Dedifferentiated amniotic fluid mesenchymal stem cell (primary cell): ENCODE measurements at regions not wholly inside any gene's neighbourhood (a gene's known extent, or its start where the extent isn't known, plus 50 kb on each side); places are given as distances from the start of the nearest gene placed in this dataset.
A peak's percentile ranks its signal among the peaks of the same experiment; 100 is the strongest.

Source experiments
- DNase-seq: peaks from one replicate; pipeline ENCODE4 v3.0.0-alpha.2; 2016; ENCODE audit errors: extremely low spot score

DNA sequence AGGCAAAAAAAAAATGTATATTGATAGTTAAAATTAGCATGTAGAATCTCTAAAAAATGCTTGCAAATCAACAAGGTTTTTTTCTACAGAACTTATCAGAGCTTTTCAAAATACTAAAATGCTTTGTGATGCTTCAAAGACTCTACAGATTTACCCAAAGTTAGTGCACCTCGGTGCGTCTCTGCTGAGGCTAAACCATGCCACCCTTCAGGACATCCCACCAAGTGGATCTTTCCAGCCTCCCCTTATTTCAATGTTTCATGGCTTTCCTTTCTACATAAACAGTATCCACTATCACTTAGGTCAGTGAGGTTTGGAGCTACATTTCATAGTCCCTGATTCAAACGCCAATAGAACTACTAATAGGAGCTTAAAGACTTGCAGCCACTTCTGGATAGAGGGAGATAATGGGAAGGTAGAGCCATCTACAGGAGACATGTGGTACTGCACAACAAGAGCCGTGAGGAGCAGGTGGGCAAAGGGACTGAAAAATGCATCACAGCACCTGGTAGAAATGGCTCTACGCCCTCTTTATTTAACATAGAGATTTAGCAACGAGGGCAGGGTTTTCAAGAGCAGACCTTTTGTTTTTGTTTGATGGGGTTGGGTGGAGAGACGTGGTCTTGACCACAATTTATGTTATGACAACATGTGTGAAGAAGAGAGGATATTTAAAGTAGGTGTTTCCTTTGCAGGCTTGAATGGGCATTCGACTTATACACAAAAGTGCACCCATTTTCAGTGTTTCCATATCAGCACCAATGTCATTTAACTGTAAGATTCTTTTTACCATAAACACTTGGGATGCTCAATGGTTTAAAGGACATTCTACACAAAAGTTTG lies 56.1 kb upstream of the SLC35G4 start:
- DNase-seq, result peak; percentile 39

DNA sequence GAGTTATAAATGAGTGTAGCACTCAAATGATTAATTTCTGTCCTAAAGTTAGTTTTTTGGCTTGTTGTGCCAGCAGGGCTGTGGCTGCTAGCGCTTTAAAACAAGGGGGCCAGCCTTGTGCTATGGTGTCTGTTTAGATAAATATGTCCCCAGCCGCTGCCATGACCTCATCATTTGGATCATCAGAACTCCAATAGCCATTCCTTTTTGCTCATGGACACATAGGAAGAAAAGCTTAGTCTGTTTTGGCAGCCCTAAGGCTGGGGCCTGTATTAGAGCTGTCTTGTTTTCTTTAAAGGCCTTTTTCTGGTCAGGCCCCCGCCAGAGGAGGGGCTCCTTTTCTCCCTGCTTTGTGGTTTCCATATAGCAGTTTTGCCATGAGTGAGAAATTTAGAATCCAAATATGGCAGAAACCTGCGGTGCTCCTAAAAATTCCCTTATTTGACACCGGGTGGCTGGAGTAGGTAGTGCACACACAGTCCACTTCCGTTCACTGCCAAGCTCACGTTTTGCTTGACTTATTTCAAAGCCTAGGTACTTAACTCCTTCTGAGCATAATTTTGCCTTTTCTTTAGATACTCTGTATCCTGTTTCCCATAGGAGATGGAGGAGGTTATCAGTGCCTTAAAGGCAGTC lies 60.4 kb upstream of the SLC35G4 start:
- no peak for DNase-seq

DNA sequence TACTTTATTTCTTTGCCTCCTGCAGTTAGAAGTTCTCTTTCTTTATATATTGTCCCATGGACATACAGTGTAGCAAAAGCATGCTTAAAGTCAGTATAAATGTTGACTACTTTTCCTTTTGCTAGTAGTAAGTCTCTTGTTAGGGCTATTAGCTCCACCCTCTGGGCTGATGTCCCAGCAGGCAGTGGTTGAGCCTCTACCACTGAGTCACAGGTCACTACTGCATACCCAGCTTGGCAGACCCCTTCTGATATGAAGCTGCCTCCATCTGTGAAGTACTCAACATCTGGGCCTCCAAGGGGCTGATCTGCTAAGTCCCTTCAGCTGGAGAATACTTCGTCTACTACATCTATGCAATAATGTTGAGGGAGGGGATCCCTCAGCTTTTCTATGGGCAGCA lies 61.0 kb upstream of the SLC35G4 start:
- no peak for DNase-seq

DNA sequence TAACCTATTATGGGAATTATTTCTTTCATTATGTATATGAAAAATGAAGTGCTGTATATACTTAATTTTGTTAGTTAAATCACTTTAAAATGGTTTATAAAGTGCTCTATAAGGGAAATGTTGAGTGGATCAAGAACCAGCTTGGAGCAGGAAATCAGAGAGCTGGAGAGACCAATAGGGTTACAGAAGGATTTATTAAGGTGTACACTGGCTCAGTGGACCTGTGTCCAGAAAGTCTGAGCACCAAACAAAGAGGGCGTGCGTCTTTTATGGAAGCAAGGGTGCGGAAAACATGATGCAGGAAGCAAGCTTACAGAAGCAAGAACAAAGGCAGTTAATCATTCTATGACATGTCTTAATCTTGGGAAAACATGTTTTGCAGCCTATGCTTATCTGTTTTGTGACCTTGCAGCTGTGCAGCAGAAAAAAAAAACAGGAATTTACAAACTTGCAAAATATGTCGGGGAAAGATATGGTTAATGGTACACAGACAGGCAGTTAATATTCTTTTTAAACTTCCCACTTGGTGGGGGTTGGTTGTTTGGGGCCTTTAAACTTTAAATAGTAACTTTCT lies 65.2 kb upstream of the SLC35G4 start:
- DNase-seq, result no peak

DNA sequence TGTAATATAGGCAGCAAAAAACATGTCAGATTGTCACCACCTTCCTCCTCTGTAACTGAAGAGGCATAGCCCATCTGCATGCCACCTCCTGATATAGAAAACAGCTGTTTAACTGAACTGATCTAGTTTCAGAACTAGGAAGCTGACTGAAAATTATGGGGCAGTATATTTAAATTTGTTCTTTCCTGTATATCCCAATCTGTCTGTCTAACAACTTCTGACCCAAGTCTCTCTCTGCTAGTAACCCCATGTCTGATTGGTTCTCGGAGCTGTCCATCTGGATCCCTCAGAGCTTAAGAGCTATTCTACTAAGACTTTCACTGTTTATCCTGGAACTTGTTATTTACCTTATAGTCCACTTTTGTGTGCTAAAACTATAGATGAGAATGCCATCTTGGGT lies 68.2 kb upstream of the SLC35G4 start:
- DNase-seq, result no peak

DNA sequence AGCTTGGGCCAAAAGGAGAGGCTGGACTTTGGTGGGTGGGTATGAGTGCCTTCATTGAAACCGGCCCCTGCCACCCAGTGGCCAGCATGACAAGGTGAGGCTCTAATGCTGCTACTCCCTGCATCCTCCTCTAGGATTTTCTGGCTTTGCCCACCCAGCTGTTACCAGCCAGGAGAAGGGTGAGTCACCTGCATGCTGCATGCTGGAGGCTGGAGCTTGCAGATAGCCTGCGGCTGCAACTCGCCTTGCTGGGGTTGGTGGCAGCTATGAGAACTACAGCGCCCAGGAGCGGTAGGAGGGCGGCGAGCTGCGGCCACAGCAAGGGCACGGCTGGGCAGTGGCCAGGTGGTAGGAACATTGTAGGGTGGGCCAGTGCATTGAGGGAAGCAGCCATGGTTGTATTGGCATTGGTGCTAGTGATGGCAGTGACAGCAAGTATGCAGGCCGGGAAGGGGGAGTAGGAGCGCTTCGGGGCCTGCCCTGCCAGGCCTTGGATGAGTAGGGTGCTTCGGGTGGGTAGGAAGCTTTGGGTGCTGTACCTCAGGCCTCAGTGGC lies 75.4 kb upstream of the SLC35G4 start:
- DNase-seq, result no peak

DNA sequence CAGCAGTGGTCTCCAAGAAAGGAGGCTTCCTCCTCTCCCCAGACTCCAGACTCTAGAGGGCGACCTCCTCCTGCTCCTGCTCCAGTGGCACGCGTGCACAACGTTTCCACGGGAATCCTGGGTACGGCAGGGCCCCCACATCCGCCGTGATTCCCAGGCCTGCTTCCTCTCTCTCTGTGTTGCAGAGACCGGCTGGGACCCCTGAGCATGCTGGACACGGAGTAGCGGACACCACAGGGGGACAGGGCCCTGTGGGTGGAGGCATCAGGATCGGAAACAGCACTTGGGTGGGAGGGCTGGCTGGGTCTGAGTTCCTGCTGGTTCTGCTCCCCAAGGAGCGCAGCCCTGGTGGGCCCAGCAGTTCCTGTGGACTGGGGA lies 75.9 kb upstream of the SLC35G4 start:
- DNase-seq, result no peak

DNA sequence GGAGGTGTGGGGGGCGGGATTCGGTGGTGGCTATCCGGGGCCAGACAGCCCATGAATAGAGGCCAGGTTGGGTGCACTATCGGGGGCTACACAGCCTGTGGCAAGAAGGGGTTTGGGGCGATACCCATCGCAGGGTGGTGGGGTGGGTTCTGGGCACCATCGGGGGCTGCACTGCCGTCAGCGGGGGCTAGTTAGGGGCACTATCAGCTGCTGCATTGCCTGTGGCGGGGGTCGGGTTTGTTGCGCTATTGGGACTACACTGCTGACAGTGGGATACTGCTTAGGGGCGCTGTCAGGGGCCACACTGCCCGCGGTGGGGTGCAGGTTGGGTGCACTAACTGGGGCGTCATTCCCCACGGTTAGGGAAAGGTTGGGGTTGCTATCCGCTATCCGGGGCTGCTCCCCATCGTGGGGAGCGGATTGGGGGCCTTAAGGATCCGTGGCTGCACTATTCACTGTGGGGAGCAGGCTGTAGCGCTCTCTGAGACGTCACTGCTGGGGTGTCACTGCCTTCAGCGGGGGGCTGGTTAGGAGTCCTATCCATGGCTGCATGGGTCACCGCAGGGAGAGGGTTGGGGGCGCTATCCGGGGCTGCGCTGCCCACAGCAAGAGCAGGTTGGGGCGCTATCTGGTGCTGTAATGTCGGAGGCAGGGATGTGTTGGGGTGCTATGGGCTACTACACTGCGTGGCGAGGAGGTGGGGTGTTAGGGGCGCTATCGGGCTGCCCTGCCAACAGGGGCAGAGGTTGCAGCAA lies 76.5 kb upstream of the SLC35G4 start:
- DNase-seq, result no peak

DNA sequence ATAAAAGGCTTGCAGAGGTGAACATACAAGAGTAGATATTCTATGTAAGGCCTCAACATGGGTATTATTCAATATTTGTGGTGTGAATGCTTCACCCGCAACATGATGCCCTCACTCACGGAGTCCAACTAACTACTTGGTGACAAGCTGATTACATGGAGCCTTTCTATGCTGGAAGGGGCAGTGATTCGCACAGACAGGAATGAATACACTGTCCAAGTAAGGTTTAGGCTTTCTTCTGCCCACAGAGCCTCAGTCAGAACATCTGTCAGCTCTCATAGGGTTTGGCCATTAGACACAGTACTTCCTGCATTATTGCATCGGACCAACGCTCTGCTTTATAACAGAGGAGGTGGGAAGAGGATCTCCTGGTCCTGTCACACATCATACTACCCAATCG lies 80.3 kb upstream of the SLC35G4 start:
- DNase-seq, result peak; percentile 65

DNA sequence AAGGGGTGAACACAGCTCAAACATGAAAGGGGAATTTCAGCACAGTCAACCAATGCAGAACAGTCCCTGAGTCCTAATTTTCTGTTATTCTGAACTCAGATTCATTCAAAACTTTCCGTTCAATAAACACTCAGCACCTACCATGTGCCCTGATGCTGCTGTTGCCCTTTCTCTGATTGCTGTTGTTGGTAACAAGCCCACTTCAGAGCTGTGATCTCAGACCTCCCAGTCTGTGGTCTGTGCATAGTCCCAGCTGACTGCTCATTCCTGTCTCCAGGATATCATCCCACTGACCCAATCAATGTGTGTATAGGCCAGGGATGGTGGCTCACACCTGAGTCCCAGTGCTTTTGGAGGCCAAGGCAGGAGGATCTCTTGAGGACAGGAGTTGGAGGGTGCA lies 82.7 kb upstream of the SLC35G4 start:
- no peak for DNase-seq

DNA sequence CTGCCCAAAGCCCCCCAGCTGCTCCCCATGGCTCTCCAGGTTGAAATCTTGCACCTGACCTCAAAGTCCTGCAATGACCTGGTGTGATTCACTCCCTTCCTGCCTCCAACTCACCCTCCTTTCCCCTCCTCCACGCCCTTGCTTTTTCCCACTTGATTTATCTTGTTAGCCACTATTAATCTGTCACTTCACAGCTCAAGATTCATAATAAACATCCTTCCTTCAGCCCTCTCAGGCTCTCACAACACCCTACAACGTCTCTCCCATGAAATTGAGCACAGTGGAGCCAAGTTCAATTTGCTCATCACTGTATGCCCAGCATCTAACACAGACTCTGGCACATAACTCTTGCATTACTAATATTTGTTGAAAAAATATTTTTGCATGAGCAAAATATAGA lies 85.6 kb upstream of the SLC35G4 start:
- DNase-seq, result no peak

DNA sequence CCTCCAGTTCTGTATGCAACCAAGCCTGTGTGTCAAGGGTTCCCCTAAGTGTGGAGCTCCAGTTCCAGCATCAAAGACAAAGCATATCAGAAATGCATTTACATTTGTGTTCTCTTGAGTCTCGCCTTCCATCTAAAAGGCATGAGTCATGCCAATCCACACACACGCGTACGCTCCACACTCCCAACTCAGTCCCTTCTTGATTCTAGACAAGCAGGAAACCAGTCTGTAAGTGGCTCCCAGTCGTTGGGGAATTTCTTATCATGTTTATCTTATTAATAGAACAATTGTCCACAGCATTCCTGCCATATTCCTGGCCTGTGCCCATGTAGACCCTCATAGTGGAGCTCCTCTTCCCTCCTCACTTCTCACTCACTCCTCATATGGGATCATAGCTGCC lies 86.4 kb upstream of the SLC35G4 start:
- no peak for DNase-seq

DNA sequence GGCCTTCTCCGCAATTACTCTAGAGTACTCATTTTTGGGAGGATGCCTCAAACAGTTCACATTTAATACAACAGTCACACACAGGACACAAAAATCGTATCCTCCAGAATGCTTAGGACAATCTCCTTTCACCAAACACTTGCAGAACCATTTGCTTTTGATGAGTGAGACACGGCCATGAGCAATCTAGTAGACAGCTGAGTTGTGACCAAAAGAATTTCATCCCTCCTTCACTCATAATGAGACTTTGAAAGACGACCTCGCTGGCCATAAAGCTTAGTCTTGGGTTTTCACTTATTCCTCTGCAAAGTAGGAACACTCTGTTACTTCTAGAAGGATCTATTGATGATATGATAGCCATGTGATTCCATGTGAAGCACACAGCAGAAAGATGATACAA lies 87.5 kb upstream of the SLC35G4 start:
- DNase-seq, result no peak

DNA sequence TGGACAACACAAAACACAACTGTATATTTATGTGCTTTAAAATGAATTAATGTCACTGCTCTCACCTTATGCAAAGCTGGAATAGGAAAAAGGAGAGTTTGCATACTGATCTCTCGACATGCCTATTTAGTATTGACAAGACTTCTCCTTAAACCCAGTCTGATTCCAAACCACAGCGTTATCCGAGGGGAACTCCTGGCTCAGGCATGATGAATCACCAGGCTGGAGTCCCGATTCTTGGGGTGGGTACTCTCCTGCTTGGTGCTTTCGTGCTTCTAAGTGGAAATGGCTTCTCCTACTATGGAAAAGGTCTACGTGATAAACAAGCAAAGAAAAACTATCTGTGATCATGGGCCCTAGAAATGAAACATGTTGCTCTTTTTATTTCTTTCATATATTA lies 88.9 kb upstream of the SLC35G4 start:
- DNase-seq, result no peak

DNA sequence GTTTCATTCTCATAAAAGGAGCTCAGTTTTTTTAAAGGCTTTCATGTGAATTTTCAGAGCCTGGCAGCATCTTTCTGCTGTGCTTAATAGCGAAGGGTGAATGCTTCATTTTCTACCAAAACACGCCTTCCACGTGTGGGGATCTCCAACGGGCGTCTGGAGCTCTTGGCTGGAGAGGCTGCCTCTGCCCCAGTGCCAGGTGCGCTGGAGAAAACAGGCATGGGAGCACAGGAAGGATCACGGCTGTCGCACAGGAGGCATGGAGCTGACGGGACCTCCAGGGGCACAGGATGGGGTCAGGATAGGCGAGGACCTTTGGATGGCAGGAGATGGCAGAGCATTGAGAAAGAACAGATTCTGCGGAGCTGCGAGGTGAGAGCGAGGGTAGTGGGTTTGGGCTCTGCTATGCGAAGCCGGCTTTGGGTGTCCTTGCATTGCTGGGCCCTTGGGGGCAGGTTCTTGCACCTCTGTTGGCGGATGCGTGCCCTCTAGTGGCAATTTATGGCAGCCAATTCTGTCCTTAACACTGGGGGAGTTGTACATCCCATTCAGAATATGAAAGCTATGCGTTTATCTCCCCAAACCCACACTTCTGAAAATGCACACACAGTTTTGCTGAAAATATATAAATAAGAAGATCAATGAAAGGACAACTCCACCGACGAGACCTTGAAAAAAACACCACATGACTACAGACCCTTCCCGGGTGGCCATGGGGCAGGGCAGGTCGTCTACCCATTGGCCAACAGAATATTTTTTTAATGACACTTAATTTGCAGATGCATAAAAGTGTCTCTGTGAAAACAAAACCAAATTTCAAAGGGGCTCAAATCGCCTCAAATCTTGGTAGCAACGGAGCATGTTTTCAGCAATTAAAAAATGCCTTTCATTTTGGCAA lies 90.4 kb upstream of the SLC35G4 start:
- no peak for DNase-seq

DNA sequence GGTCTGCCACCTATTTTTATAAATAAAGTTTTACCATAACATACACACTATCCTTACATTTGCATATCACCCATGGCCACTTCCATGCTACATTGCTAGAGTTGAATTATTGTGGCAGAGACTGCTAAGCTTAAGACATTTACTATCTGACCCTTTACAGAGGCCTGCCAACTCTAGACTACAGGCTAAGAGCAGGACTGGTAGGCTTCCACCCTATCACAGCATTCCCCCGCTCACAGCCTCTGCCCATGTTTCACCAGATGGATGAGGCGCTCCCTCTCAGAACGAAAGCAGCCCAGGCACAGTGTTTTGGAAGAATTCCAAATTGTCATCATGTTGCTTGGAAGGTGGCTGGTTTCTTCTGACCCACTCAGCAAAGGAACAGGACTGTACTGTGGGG lies 91.7 kb upstream of the SLC35G4 start:
- DNase-seq, result no peak

DNA sequence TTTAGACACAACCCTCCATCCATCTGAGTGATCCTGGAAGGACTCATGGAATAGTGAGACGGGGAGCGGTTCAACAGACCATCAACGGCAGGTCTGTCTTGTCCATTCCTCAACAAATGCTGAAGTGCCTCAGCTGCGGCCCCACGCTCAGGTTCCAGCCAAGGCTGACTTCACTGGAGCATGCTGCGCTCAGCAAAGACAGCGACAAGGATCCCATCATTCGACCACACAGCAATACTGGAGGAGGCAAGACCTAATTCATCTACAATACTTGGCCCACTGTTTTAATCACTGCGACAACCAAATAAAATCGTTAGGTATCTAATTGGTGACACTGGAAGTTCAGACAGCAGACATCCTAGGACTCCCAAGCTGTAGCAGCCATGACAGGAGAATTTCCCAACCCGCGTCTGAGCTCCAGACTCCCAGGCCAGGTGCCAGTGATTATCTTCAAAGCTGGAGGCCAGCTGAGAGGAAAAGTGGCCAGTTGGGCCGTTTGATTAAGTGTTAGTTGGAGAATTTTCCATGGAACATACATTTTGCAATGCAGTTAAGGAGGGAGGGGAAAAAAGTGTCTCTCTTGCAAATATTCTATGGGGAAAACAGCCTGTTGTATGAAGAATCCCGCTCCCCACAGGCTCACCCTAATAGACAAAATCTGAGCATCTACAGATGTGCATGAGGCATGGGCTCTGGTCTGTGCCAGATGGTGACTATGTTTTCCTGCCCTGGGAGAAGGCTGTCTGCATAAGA lies 92.5 kb upstream of the SLC35G4 start:
- DNase-seq, result no peak

DNA sequence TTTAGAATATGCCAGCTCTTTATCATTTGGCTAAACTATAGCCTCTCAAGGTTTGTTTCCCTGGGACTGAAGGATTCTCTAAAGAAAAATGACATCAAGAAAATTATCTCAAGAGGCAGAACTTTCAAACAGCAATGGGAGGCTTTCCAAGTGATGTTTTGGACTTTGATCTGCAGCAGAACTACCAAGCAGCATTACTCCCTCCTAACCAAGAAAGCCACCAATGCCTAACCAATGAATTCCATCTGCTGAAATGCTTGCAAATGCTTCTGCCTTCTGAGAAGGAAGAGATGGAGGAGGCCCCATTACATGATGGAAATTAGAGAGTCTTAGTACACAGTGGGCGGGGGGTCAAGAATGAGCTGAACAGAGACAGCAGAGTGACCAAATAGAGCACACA lies 95.1 kb upstream of the SLC35G4 start:
- DNase-seq, result no peak

DNA sequence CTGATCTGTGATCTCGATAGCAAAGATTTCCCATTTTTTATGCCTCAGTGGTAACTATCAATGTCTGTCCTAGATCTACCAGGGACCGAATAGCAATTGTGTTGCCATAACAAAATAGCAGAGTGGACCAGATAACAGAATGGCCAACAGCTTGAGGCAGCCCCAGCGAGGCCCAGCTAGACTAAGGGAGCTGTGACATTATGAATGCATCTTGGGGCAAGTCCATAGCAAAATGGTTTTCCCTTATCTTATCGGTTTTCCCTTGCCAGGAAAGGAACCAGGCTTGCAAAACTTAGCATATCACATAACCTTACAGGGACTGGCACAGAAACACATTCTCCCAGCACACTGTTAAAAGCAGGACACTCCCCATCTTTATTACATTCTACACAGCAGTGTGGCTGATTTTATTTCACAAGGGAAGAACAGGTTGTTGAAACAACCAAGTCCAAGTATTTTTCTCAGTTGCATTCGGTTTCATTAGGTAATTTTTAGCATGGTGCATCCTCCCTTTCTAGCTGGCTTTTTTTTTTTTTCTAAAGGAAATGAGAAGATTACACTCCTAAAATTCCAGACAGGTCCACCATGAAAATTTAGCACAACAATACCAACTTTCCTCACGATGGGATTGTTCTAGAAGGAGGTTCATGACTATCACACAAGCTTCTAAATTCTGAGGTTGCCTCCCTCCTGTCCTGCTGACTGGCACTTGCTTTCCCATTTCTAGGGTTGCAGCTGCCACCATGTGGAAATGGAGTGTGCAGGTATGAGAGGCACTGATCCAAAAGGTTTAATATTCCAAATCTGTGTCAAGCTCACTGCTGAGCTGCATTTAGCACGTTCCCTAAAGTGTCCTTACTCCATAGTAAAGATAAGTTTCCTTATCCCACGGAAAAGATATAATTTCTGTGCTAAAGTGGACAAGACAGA lies 97.0 kb upstream of the SLC35G4 start:
- DNase-seq, result no peak
